COLO668 (cell line): ENCODE measurements at regions not wholly inside any gene's neighbourhood (a gene's known extent, or its start where the extent isn't known, plus 50 kb on each side); places are given as distances from the start of the nearest gene placed in this dataset.
"Not testable (repeated sequence)": the region's sequence is repeated elsewhere in the genome, so short reads cannot be mapped to it uniquely, and the experiment has no call there.

Source experiments
- DNase-seq: peaks from one replicate; lab custom pipeline; 2025; ENCODE audit not compliant: unreplicated experiment; lab: John Stamatoyannopoulos, UW

DNA sequence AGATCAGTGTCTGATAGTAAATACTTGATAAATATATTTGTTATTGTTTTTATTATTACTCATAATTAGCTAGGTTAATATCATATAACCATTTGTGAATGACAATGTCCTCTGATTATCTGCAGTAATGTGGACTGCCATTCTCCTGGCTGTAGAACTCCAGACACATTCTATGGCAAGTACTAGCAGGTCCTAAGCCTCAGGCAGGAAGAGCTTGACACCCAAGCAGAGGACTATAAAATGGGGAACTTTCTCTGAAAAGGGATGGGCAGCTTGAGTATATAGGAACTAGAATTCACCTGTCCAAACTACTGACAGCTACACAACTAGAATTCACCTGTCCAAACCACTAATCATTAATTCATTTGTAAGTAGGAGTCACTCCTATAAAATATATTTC, 649.4 kb downstream of the CPS1 start:
- DNase-seq = no peak

DNA sequence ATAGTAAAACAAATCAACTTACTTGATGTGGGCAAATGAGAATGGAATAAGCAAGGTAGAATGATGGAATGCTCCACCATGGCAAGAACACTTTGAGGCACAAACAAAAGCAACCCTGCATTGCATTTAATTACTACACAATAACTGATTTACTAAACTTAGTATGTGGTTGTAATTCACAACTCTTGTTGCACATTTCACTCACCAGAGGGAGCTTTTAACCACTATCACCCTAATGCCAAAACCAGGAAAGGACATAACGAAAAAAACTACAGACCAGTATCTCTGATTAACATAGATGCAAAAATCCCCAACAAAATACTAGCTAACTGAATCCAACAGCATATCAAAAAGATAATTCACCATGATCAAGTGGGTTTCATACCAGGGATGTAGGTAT, 659.8 kb downstream of the CPS1 start:
- no peak for DNase-seq

DNA sequence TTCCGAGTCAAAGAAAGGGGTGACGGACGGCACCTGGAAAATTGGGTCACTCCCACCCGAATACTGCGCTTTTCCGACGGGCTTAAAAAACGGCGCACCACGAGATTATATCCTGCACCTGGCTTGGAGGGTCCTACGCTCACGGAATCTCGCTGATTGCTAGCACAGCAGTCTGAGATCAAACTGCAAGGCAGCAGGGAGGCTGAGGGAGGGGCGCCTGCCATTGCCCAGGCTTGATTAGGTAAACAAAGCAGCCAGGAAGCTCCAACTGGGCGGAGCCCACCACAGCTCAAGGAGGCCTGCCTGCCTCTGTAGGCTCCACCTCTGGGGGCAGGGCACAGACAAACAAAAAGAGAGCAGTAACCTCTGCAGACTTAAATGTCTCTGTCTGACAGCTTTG, 663.1 kb downstream of the CPS1 start:
- not testable (repeated sequence) for DNase-seq

DNA sequence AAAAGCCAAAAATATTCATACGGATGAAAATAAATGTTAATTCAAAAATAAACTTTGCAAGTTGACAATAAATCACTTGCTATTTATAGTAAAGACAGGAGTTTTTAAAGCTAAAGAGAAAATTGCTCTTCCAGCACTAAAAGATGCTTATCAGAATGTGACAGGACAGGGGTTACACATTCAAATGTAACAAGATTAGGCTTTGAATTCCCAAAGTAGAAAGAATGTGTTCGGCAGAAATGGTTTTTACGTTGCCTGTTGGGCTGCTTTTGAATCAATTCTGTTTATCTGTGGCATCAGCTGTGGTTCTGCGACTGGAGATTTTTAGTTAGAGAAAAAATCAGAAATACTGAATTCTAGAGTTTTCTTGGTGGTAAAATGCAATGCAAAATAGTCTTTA, 669.4 kb downstream of the CPS1 start:
- DNase-seq = no peak

DNA sequence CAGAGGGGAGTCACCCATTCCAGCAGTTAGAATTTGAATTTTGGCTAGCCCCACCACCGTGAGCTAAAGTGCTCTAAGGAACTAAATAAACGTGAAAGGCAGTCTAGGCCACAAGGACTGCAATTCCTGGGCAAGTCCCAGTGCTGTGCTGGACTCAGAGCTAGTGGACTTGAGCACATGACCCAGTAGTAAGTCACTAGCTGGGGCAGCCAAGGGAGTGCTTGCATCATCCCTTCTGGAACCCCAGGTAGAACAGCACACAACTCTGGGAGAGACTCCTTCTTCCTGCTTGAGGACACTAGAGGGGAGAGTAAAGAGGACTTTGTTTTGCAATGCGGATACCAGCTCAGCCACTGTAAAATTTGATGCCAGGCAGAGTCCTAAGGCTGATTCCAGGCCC, 672.2 kb downstream of the CPS1 start:
- no peak for DNase-seq

DNA sequence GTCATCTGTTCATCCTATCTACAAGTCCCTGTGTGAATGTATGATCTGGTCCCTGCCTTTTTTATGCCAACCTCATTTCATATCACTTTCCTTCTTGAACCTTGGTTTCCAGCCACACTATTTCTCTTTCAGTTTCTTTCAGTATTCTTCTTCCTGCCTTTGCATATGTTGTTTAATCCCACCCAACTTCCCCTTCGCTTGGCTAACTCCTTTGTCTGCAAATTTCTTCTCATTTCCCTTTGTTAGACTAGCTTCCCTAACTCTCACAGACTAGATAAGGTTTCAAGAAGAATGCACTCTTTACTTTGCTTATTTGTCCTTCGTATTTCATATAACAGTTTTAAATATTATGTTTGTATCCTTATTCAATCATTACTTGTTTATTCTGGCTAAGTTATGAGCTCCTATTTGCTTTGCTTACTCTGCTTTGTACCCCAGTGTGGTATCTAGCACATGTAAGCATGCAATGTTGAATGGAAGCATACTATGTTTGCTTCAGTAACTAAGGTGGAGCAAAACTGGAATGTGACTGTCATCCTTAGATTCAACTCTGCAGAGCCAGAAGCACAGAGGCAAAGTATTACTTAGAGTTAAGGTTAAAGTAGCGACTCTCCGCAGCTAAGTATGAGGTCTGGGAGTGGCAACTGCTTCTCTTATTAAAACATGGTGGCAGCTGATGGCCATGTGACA, 681.3 kb downstream of the CPS1 start:
- no peak for DNase-seq

DNA sequence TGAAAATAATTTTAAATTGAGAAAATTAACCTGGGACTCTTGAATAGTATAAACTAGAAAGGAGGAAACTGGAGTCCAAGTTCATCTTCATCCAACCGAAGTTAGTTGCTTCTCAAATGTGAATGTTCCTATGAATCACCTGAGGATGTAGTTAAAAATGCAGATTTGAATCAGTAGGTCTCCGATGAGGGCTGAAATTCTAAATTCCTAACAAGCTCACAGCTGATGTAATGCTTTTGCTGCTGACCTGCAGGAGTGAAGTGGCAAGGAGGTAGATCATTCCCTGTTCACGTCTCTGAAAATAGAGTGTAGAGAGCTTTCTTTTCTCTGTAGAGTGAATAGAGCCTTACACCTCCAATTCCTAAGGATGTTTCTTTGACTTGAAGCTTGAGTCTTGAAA, 685.5 kb downstream of the CPS1 start:
- DNase-seq = no peak

DNA sequence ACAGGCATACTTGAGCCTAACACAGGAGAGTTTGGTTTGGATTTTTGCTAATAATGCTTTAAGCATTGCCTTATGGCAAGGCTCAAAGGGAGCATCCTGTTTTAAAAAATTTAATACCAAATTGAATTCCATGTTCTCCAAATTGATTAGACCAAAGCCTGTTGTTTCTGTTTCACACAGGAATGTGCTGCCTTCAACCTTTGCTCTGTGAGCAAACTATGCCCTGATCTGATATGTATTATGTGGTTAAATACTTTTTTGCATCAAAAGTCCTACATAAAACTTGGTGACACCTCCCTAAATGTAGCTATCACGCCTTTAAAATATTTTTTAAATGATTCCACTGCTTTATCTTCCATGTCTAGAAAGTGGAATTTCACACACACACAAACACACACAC, 691.4 kb downstream of the CPS1 start:
- no peak for DNase-seq

DNA sequence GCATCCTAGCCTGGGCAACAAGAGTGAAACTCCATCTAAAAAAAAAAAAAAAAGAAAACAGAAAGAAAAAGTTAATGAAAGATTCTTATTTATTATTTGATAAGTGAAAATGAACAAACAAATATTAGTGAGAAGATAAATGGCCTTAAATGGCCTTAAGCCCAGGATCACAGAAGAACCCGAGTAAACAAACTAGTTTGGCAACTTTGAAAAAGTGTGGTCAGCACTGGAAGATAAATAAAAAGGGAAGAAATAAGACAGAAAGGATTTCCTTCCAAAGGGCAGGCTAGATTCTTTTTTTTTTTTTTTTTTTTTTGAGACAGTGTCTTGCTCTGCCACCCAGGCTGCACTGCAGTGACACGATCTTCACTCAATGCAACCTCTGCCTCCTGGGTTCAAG, 692.4 kb downstream of the CPS1 start:
- DNase-seq = no peak

DNA sequence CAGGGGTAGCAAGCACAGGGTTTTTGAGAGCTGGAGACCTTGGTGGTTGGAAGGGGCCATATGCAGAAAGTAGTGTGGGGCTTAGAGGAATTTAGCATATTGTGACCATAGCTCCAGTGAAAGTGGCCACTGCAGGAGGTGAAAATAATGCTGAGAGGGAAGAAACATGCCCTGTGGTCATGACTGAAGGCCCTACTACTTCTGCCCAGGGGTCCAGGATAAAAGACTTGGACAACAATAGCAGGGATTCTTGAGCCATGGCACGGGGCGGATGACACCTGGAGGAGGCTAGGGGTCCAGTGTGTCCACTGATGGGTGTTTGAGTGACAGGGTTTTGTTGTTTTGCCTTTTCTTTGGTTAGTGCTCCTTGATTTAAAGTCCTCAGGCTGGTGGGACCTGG, 694.6 kb downstream of the CPS1 start:
- no peak for DNase-seq

DNA sequence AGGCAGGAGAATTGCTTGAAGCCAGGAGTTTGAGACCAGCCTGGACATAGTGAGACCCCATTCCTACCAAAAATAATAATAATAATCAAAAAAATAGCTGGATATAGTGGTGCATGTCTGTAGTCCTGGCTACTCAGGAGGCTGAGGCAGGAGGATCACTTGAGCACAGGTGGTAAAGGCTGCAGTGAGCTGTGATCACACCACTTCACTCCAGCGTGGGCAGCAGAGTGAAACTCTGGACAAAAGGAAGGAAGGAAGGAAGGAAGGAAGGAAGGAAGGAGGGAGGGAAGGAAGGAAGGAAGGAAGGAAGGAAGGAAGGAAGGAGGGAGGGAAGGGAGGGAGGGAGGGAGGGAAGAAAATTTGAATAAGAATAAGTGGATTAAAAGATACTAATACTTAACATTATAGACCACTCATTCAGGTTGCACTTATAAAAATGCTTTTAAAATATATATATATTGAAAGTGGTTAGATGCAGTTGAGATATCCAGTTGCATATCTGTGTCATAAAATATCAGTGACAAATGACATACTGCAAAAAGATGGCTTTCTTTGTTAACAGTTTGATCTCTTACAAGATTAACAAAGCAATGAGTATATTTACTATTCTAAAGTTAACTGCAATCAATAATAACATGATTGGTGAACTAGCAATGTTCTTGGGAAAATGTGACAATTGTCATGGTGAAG, 702.4 kb downstream of the CPS1 start:
- DNase-seq = no peak

DNA sequence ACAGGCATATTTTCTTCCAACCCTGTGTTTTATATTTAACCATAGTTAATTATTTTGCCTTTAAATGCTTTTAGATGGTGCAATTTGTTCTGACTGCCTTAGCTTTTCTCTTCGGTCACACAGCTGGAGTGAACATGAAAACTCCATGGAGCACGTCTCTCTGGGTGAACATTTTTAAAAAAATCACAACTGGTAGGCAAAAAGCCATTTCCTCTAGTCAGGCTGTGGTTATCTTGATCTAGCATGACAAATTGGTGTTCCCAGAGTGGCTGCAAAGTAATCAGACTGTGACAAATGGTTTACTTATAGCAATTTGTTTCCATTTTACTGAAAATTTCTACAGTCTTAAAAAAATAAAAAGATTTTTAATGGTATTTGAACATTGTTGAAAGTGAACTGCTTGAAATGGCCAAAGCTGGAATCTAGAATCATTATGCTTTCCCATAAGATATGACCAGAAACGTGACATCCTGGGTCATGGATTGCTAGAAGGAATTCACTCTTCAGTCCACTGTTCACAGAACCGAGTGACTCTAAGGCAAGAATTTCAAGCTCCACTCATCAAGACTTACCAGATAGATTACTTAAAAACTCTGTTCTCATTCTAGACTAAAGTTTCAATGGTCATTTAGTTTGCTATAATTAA, 703.6 kb downstream of the CPS1 start:
- DNase-seq = no peak

DNA sequence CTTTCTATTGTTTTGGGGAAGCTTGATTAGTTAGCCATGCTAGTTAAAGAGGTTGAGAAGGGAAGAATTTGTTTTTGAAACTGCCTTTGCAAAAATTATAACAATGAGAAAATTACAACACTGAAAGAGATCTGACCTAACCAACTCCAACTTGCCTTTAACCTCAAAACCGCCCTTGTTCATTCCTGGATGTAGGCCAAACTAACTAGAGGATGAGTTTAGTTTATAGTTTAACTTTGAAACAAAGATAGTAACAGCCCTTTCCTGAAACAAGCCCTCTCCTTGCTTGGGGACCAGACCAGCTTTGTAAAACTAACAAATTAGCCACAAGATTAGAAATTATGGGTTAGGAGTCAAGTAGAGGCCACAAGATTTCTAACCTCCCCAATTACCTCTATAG, 713.9 kb downstream of the CPS1 start:
- DNase-seq = no peak

DNA sequence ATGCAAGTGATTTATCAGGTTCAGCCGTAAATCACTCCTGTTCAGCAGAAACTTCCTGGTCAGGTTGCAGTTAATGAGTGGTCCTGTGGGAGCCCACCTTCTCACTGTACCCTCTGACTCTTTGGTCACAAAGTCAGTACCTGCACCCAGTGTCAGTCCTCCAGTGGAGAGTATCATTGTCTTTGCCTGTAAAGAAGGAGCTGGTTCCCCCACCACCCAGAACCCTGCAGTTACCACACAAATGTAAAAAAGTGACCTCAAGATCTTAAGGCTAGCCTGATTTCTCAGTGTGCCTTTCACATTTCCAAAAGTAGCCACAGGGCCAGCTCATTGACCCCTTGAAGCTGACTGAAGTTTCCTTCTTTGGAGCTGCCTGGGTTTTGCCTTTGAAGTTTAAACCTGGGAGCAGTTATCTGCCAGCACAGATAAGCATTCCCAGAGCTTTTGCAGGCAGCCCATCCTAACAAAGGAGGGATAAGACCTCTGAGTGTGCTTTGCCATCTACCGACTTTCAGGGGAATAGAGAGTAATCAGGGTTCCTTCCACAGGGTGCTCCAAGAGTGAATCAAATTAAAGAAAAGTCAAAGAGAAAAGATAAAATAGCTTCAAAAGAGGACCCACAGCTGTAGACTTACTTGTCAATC, 725.2 kb downstream of the CPS1 start:
- no peak for DNase-seq

DNA sequence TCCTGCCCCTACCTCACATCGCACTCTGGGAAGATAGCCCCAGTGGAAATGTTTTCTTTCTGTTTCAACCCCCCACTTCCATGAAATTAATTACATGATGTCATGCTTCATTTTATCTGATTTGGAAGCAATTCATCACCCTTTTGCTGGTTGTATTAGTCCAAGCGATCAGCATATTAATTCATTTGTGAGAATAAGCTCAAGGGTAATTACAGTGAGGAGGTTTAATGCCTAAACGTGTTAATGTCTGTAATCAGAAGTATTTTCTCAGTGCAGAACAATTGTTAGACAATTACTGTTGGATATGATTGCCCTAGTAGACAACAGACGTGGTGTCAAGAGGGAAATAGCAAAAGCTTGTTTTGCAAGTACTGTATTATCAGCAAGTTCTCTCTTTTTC, 746.3 kb downstream of the CPS1 start:
- DNase-seq = no peak

DNA sequence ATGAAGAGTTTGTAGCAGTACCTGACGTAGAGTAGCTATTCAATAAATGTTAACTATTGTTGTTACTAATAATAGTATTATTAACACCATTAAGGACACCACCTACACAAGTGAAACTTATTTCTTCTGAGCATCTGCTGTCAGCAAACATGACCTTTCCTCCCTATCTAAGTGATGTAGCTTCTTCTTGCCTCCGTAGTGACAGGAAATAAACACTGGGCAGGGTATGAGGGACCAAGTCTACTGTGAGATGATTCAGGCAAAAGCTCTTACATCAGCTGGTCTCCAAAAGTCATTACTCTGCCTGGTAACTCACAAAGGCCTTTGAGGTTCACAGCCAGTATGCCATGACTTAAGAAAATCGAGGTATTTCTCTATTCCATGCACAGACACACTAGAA, 750.5 kb downstream of the CPS1 start:
- DNase-seq = no peak
